ENCODE measurements at regions not wholly inside any gene's neighbourhood (a gene's known extent, or its start where the extent isn't known, plus 50 kb on each side); places are given as distances from the start of the nearest gene placed in this dataset.
"Not testable (repeated sequence)": the region's sequence is repeated elsewhere in the genome, so short reads cannot be mapped to it uniquely, and the experiment has no call there.

DNA sequence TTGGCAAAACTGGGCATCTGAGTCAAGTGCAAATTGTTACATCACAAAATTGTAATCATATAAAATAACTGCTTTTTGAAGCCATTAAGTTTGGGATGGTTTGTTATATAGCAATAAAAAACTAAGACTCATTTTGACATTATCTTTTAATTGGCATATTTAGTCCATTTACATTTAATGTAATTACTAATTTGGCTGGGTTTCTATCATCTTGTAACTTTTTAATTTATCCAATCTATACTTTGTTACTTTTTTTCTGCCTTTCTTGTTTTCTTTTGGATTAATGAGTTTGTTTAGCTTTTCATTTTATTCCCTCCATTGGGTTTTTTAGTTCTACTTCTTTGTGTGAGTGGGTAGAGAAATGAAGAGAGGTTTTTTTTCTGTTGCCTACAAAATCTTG lies 76.3 kb downstream of the DRAM2 start:
- no peak overlapping the region for H3K4me3 ChIP-seq (ENCODE audit: low read depth, low read length)
- TF ChIP-seq, protein P1, sequence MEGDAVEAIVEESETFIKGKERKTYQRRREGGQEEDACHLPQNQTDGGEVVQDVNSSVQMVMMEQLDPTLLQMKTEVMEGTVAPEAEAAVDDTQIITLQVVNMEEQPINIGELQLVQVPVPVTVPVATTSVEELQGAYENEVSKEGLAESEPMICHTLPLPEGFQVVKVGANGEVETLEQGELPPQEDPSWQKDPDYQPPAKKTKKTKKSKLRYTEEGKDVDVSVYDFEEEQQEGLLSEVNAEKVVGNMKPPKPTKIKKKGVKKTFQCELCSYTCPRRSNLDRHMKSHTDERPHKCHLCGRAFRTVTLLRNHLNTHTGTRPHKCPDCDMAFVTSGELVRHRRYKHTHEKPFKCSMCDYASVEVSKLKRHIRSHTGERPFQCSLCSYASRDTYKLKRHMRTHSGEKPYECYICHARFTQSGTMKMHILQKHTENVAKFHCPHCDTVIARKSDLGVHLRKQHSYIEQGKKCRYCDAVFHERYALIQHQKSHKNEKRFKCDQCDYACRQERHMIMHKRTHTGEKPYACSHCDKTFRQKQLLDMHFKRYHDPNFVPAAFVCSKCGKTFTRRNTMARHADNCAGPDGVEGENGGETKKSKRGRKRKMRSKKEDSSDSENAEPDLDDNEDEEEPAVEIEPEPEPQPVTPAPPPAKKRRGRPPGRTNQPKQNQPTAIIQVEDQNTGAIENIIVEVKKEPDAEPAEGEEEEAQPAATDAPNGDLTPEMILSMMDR (IDR thresholded peaks at IDR 0.05; ENCODE audit: insufficient read depth, low read length): no peak
- DNase-seq (ENCODE audit: low read depth): no peak

DNA sequence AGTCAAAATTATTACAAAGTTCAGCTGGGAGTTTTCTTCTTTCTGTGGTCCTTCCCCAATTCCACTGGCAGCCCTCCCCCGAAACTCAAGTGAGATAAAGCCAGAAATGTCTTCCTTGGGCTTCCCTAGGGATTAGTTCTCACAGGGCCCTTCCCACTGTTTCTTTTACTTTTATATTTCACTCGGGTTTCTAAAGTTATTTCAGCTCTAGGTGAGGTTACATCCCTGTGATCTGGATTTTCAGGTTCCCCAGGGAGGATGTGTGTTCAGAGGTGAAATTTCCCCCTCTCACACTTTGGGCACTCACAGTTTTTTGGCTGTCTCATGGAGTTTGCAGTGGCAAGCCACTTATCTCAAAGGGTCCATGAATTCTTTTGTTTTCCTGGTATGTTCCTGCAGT lies 77.3 kb downstream of the DRAM2 start:
- no peak overlapping the region for H3K4me3 ChIP-seq (ENCODE audit: low read depth, low read length)
- no peak for DNase-seq (ENCODE audit: low read depth)

DNA sequence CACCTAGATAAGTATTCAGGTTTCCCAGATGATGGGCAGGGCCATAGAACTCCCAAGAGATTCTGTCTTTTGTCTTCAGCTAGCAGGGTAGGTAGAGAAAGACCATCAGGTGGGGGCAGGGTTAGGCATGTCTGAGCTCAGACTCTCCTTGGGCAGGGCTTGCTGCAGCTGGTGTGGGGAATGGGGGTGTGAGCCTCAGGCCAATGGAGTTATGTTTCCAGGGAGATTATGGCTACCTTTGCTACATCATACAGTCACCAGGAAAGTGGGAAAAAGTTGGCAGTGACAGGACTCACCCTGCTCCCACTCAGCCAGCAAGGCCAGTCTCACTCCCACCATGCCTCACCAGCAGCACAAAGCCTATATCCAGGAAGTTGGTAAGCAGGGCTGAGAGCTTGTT lies 77.8 kb downstream of the DRAM2 start:
- TF ChIP-seq, protein P1 (IDR thresholded peaks at IDR 0.05; ENCODE audit: insufficient read depth, low read length): no peak
- H3K4me3 ChIP-seq (ENCODE audit: low read depth, low read length): no peak overlapping the region
- no peak for DNase-seq (ENCODE audit: low read depth)

More for the DNA sequence above, 77.3 kb downstream of the DRAM2 start:
- TF ChIP-seq, protein P1 (IDR thresholded peaks at IDR 0.05; ENCODE audit: insufficient read depth, low read length): no peak

DNA sequence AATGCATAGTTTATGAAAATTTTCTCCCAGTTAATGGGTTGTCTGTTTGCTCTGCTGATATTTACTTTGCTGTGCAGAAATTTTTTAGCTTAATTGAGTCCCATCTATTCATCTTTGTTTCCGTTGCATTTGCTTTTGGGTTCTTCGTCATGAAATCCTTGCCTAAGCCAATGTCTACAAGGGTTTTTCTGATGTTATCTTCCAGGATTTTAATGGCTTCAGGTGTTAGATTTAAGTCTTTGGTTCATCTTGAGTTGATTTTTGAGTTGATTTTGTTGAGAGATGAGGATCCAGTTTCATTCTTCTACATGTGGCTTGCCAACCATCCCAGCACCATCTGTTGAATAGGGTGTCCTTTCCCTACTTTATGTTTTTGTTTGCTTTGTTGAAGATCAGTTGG lies 85.2 kb downstream of the DRAM2 start:
- no peak for DNase-seq (ENCODE audit: low read depth)
- TF ChIP-seq, protein P1 (IDR thresholded peaks at IDR 0.05; ENCODE audit: insufficient read depth, low read length): no peak
- H3K4me3 ChIP-seq (ENCODE audit: low read depth, low read length): no peak overlapping the region

DNA sequence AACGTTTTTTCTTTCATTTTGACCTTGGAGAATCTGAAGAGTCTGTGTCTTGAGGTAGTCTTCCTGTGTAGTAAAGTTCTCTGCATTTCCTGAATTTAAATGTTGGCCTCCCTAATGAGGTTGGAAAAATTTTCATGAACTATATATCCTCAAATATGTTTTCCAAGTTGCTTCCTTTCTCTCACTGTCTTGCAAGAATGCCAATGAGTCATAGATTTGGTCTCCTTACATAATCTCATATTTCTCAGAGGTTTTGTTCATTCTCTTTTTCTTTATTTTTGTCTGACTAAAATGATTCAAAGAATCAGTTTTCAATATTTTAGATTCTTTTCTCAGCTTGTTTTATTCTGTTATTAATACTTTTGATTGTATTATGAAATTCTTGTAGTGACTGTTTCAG lies 87.6 kb downstream of the DRAM2 start:
- TF ChIP-seq, protein P1 (IDR thresholded peaks at IDR 0.05; ENCODE audit: insufficient read depth, low read length): no peak
- peak; percentile 19 for DNase-seq (ENCODE audit: low read depth)
- no peak overlapping the region for H3K4me3 ChIP-seq (ENCODE audit: low read depth, low read length)

DNA sequence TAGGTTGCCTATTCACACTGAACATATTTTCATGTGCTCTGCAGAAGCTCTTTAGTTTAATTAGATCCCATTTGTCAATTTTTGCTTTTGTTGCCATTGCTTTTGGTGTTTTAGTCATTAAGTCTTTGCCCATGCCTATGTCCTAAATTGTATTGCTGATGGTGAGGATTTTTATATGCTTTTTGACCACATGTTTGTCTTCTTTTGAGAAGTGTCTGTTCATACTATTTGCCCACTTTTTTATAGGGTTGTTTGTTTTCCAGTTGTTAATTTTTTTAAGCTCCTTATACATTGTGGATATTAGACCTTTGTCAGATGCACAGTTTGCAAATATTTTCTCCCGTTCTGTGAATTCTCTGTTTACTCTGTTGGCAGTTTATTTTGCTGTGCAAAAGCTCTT lies 84.5 kb upstream of the LRIF1 start:
- not testable (repeated sequence) for DNase-seq (ENCODE audit: low read depth); H3K4me3 ChIP-seq (ENCODE audit: low read depth, low read length)

DNA sequence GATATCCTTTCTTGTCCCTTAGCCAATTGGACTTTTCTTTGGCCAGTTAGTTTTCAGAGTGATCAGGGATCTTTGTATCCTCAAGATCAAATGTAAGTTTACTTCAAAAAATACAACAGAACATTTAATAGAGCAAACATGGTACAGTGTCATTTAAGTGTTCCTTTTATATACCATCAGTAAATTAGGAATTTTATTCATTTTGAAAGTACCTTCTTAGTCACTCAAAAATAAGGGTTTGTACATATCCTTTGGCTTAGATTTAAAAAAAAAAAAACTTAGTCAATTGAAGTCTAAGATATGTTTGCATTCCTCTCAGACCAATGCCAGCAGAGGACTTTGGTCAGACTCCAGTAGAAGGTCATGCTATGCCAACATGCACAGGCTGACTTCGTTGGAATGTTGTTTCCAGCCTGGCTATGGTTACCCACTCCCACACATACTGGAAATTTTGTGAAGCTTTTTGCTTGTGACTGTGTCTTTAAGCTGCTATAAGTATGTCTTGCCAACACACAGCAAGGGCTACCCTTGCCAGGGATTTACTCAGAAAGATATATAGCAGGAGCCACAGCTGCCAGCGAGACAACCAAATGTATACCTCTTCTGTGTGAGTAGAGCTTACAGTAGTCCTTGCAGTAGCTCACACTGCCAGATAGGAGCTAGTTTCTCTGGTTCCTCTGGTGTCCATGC lies 81.5 kb upstream of the LRIF1 start:
- H3K4me3 ChIP-seq (ENCODE audit: low read depth, low read length): no peak overlapping the region
- TF ChIP-seq, protein P1 (IDR thresholded peaks at IDR 0.05; ENCODE audit: insufficient read depth, low read length): no peak
- DNase-seq (ENCODE audit: low read depth): peak; percentile 24
